NOMO-1 (cell line): ENCODE measurements at regions not wholly inside any gene's neighbourhood (a gene's known extent, or its start where the extent isn't known, plus 50 kb on each side); places are given as distances from the start of the nearest gene placed in this dataset.

ENCODE experiments used
- DNase-seq, 2 experiments: peaks; one replicate each; lab custom pipeline; 2025; ENCODE audit not compliant: unreplicated experiment in 2 of 2; lab: John Stamatoyannopoulos, UW

DNA sequence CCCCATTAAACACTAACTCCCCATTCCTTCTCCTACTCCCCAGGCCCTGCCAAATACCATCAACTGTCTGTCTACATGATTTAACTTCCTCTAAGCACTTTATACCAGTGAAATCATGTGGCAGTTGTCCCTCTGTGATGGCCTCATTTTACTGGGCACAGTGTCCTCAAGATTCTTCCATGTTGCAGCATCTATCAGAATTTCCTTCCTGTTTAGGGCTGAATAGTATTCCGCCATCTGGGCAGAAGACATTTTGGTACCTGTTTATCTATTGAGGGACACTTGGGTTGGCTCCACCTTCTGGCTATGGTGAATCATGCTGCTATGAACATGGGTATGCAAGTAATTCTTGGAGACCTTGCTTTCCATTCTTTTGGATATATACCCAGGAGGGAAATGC, 59.4 kb upstream of the IRX4 start:
- DNase-seq, result no peak

DNA sequence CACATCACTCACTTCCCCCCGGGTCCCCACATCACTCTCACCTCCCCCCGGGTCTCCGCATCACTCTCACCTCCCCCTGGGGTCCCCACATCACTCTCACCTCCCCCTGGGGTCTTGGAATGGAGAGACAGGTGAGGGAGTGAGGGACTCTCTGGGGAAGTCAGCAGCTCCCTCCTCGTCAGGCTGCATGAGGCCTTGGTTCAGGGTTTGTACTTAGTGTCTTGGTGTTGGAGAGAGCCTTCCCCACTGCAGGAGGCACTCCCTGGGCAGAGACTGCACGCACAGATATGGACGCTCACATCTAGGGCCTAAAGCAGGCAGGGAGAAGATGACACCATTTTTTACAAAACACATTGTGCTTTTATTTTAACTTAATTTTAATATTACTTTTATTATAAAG, 56.5 kb upstream of the IRX4 start:
- no peak for DNase-seq

DNA sequence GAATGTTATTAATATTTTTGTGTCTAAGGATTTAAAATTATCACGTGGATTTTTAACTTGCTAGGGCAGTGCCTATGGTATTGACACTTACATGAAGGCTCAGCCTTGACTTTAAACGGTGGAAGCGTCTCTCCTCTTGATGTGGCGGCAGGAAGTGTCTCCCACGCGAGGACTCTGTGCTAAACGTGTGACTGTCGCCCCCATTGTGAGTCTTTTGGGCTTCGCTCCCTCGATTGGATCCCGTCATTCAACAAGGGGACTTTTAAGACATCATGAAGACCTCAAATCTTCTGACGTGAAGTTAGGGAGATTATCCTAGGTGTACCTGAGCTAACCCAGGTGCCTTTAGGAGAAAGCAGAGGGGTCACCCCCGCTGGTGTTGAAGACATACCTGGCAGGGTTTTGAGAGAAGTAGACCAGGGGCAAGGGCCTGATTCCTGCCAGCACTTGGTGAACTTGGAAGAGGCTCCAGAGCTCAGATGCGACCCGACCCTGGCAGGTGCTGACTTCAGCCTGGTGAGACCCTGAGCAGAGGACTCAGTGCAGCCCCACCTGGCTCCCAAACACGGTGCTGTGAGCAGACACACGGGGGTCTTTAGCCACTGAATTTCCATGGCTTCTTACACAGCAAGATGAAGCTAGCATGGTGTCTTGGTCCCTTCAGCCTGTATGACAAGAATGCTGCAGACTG, 55.7 kb upstream of the IRX4 start:
- no peak for DNase-seq

DNA sequence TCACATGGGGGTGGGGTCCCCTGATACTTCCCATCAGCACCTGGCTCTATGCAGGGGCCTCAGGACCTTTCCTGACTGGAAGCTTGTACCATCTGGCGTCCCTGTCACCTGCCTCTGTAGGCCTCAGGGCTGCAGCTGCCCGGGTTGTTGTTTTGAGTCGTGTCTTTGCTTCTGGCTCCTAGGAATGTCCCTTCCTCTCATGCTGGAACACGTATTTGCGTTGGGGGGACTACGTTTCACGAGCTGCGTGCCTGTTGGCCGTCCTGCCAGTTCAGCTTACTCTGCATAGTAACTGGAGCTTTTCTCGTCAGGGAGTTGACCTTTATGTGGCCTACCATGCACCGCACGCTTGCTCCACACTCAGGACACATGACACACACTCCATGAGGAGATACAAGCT, 54.9 kb upstream of the IRX4 start:
- DNase-seq, result no peak

DNA sequence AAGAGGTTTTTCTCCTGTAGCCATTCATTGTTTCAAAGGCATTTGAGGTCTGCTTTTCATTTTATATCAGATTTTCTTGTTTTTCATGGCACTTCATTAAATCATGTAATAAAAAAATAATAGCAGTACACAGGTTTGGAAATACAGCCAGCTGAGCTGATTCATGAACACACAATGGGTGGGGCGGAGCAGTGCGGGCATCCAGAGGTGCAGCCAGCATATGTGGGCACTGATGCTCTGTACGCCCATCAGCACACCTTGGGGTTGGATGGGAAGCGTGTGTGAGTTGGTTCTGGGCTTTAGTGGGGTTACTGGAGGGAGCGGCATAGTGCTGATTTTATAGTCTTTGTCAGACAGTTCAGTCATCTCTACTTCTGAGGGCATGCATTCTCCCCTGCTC, 54.2 kb upstream of the IRX4 start:
- no peak for DNase-seq

DNA sequence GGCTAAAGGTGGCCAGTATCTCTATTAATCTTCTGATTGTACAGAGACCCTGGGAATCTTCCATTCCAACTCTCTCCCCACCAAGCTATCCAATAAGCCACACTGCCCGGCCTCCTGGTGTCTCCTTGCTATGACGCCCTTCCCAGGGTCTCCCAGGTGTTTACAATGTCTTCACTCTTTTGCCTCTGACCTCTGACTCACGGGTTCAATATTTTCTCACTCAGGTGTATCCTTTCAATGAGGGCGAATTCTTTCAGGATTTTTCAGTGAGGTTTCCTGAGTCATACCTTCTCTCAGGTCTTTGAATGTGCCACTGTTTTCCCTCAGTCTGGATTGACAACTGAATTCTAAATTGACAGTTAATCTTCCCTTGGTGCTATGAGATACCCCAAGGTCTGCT, 53.7 kb upstream of the IRX4 start:
- DNase-seq, result no peak

DNA sequence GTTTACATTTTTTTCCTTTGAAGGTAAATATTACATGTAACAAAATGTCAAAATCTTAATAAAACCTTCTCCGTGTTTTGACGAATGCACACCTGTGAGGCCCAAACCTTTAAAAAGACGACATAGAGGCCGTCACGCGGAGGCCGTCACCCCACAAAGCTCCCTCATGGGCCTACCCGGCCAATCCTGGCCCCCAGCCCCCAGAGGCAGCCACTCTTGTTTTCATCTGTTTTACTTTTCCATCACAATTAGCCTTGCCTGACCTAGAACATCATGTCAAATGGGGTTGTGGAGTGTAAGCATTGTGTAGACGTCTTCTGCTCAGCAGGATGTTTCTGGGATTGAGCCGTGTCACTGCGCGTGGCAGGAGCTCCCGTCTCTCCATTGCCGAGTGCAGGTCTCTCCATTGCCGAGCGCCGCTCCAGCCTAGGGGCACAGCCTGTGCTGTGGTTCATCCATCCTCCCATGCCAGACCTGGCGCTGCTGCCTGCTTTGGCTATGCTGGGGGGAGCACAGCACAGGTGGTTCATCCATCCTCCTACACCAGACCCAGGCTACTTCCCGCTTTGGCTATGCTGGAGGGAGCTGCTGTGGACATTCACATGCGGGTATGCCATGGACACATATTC, 52.2 kb upstream of the IRX4 start:
- DNase-seq, result no peak

DNA sequence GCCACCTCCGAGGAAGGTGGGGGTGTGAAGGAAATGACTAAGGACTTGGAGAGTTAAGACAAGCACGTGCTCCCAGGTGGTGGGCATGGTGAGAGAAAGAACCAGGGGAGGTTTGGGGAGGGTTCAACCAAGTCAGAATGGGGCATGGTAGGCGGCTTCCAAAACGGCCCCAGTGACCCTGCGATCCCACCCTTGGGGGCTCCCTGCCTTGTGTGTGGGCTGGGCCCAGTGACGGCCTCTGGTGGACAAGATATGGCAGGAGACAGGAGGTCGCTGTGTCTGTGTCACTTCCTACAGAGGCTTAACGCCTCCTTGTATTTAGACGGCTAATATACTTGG, 51.3 kb upstream of the IRX4 start:
- no peak for DNase-seq

DNA sequence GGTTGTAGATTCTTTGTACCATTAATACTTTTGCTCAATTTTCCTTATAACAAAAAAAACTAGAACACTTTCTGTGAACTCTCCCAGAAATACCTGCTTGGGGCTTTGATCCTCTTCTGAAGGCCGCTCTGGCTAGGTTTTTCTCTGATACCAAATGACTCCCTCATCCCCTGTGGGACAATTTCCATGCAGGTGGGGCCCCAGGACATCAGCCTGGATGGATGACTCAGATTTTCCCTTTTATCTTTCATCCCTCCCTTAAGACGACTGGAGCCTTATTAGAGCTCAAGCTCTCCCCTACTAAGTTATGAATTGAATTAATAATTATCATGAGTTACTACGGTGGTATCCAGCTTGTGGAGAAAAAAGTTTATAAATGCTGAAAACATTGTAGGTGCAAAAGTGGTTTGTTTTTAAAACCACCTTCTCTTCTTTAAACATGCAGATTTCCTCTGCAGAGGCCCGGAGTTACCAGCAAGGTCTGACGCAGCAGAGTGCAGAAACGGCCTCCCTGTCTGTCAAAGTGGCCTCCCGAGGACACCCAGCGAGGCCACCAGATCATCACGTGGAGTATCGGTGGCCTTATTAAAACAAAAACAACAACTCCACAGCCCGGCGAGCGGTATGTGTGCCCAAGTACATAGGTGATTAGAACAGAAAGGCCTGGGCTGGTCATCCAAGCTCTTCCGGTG, 50.8 kb upstream of the IRX4 start:
- DNase-seq, result no peak
